Transverse colon (tissue), 4 donors: ENCODE measurements at regions not wholly inside any gene's neighbourhood (a gene's known extent, or its start where the extent isn't known, plus 50 kb on each side); places are given as distances from the start of the nearest gene placed in this dataset.

Experiments
- DNase-seq: peaks from one replicate; pipeline ENCODE4 v3.0.0-alpha.2; 2019
- H3K27ac ChIP-seq, 4 donors: fragments of 200-600 bp; sonication (generic); 2 replicates each; pipeline ENCODE4 v1.5.1; 2016 to 2018; ENCODE audit warnings: inconsistent platforms in 4 of 4
- H3K27me3 ChIP-seq: fragments of 200-600 bp; sonication (generic); 2 replicates; pipeline ENCODE4 v1.5.1; 2017; ENCODE audit warnings: inconsistent platforms
- H3K36me3 ChIP-seq, 4 donors: fragments of 200-600 bp; sonication (generic); 2 replicates each; pipeline ENCODE4 v1.5.1; 2017 to 2019; ENCODE audit warnings: inconsistent platforms in 4 of 4
- H3K4me1 ChIP-seq, 4 donors: fragments of 200-600 bp; sonication (generic); 2 replicates each; pipeline ENCODE4 v1.5.1; 2017 to 2020; ENCODE audit warnings: inconsistent platforms in 4 of 4
- H3K4me3 ChIP-seq, 4 donors: fragments of 200-600 bp; sonication (generic); 1 replicate in 1 of 4; 2 replicates in 3 of 4; pipeline versions ENCODE4 v1.5.1 to v1.6.1; 2017 to 2019; ENCODE audit warnings: inconsistent platforms in 4 of 4
- H3K9me3 ChIP-seq, 2 donors: fragments of 200-600 bp; sonication (generic); 2 replicates each; pipeline ENCODE4 v1.5.1; 2017 to 2019; ENCODE audit warnings: inconsistent platforms in 2 of 2
- CTCF ChIP-seq, 5 experiments: fragments of 200-600 bp in 3 of 5; fragments of 450-650 bp in 2 of 5; sonication (generic) in 3 of 5; IDR thresholded peaks; 1 replicate in 2 of 5; 2 replicates in 3 of 5; pipeline ENCODE4 v1.5.1; 2016 to 2017; ENCODE audit warnings: antibody characterized with exemption in 5 of 5, inconsistent platforms in 3 of 5, mild to moderate bottlenecking in 2 of 5, moderate library complexity in 1 of 5
- EP300 ChIP-seq: sonication (generic); formaldehyde crosslinking; IDR thresholded peaks from one replicate; pipeline ENCODE4 v1.6.1; 2017; ENCODE audit warnings: antibody characterized with exemption, low read depth
- POLR2A ChIP-seq: fragments of 450-650 bp; IDR thresholded peaks from one replicate; pipeline ENCODE4 v1.6.1; 2016; ENCODE audit warnings: antibody characterized with exemption, mild to moderate bottlenecking, moderate library complexity
- POLR2AphosphoS5 ChIP-seq, 3 donors: sonication (generic); formaldehyde crosslinking; IDR thresholded peaks; one replicate each; pipeline ENCODE4 v1.6.1; 2016; ENCODE audit warnings: antibody characterized with exemption in 3 of 3
- WGBS, 2 donors: methylation state at CpG; one replicate each; pipeline ENCODE4 v1.1.5; 2018; ENCODE audit warnings: low coverage in 1 of 2; 5-methylcytosine and 5-hydroxymethylcytosine counted together
- in situ Hi-C, 4 donors: fragments of 200-750 bp; cut with MboI; loops; one replicate each; pipeline versions ENCODE4 v1.15.0 to v1.15.1; 2017; ENCODE audit warnings: low sequenced_read_pairs in 3 of 4, low pct_ligation_motif_present in 1 of 4, low pct_unique_long_range_greater_than_20kb in 1 of 4
- intact Hi-C: fragments of 100-400 bp; cut with DNase I; formaldehyde crosslinking; loops from one replicate; pipeline ENCODE4 v1.15.1; 2023; ENCODE audit warnings: low total_unique reads

- no peaks in the 10 kb centered on the region for H3K4me1 ChIP-seq
- H3K9me3 ChIP-seq = no peaks in the 10 kb centered on the region
- no peak for DNase-seq
- H3K27me3 ChIP-seq = no peaks in the 10 kb centered on the region
- in situ Hi-C loops (no loop called here), intact Hi-C loops (no loop called here)
- TF ChIP-seq CTCF (IDR thresholded peaks at IDR 0.05) (no peak), POLR2A (no peak), POLR2AphosphoS5 (IDR thresholded peaks at IDR 0.05) (no peak), EP300 (no peak)
- 49 to 59% methylated on average over 6 to 7 of the region's 7 CpGs for WGBS, 2 donors
- H3K36me3 ChIP-seq = no peaks in the 10 kb centered on the region
- H3K27ac ChIP-seq = no peak overlapping the region
- H3K4me3 ChIP-seq = no peak overlapping the region
These were observed 165.4 kb upstream of the SSTR1 start for GRCh38 chr14:38042322-38042721.

DNA sequence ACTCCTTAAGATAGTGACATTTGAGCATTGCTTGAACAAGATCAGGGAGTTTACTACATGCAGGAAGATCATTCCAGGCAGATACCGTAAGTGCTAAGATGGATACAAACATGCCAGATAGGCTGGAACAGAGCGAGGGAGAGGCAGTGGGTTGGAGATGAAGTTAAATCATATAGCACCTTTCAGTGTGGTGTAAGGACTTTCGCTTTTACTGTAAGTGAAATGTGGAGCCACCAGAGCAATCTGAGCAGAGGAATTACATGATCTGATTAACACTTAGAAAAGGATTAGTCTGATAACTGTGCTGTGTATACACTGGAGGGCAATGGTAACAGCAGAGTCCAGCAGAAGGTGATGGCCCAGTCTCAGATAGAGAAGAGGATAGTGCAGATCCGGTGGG, 163.0 kb upstream of the SSTR1 start:
- Histone ChIP-seq H3K27ac (no peak overlapping the region), H3K4me3 (no peak overlapping the region), H3K4me1 (no peaks in the 10 kb centered on the region), H3K27me3 (no peaks in the 10 kb centered on the region), H3K36me3 (no peaks in the 10 kb centered on the region), H3K9me3 (no peaks in the 10 kb centered on the region)
- in situ Hi-C loops (no loop called here), intact Hi-C loops (no loop called here)
- no peak for DNase-seq
- TF ChIP-seq CTCF (IDR thresholded peaks at IDR 0.05) (no peak), POLR2AphosphoS5 (IDR thresholded peaks at IDR 0.05) (no peak), EP300 (no peak), POLR2A (no peak)
- WGBS, 2 donors = 77 to 89% methylated on average over 3 to 4 of the region's 4 CpGs

DNA sequence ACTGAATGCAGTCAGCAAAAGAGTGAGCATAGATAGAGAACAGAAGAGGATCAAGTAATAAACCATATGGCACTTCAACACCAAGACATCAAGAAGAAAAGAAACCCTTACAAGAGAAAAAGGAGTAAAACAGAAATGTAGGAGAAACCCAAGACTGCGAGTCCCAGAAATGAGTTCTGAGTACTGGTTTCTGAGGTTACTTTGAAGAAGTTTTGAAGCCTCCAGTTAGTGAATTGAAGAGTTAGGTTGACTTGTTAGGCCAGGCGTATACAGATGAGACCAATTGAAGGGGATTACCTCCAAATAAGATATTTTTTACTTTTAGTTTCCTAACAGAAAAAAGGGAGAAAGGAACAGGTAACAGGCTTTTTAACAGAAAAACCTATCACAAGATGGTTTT, 162.2 kb upstream of the SSTR1 start:
- in situ Hi-C loops = no loop called here
- no peak for DNase-seq
- WGBS, 2 donors = 86 to 90% methylated on average over 2 of the region's 2 CpGs
- no peak for TF ChIP-seq POLR2A
- no peak for TF ChIP-seq CTCF (IDR thresholded peaks at IDR 0.05)
- TF ChIP-seq EP300 = no peak
- no peak for TF ChIP-seq POLR2AphosphoS5 (IDR thresholded peaks at IDR 0.05)
- intact Hi-C loops = no loop called here
- Histone ChIP-seq H3K27ac (no peak overlapping the region), H3K9me3 (no peaks in the 10 kb centered on the region), H3K4me3 (no peak overlapping the region), H3K27me3 (no peaks in the 10 kb centered on the region), H3K4me1 (no peaks in the 10 kb centered on the region), H3K36me3 (no peaks in the 10 kb centered on the region)

DNA sequence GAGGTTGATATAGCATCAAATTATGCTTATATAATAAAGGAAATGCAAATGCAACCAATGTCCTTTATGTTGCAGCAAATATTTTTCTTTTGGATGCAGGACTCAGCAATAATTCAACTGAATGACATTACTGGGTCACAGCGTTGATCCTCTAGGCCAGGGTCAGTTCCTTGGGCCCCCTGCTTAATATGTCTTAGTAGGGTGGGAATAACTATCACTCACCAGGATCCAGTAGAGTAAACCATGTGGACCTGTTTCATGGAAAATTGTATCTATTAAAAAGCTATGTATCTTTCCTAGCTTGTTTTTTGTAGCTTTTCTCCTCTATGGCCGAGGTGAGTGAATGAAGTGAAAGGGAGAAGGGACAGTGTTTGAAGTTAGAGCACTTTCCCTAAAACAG, 161.5 kb upstream of the SSTR1 start:
- intact Hi-C loops = no loop called here
- no peaks in the 10 kb centered on the region for H3K9me3 ChIP-seq
- no peaks in the 10 kb centered on the region for H3K27me3 ChIP-seq
- no peak for DNase-seq
- WGBS, 2 donors = 94 to 97% methylated on average over 2 of the region's 2 CpGs
- H3K4me1 ChIP-seq = no peaks in the 10 kb centered on the region
- in situ Hi-C loops = no loop called here
- H3K4me3 ChIP-seq = no peak overlapping the region
- H3K36me3 ChIP-seq = no peaks in the 10 kb centered on the region
- no peak for TF ChIP-seq EP300
- no peak overlapping the region for H3K27ac ChIP-seq

DNA sequence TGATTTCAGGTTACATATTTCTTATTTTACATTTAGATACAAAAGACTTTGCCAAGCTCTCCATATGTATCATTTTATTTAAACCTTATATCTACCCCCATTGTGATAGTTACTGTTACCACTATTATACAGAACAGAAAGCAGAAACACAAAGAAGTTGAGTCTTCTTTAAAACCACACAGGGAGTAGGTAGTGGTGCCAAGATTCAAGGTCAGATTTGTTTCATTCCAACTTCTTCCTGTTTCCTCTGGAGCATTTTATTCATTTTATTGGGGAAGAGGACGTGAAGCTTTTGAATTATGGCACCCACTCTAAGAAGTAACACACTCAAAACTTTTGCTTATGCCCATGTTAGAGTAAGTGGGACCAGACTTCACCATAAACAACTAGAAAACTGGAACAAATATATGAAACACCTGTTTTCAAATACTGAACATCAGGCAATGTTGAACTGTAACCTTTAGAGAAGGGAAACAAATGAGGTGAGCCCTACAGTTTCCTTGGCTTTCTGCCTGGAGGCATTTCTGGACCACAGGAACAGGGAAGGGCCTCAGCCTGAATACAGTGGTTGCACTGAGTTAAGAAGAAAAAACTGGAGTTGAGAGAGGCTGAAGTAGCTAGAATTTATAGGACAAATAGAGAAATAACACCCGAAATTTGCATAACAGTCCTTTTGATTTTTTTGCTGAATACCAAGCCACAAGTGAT, 160.4 kb upstream of the SSTR1 start:
- Histone ChIP-seq H3K4me3 (no peak overlapping the region), H3K36me3 (no peaks in the 10 kb centered on the region), H3K27me3 (no peaks in the 10 kb centered on the region), H3K4me1 (no peaks in the 10 kb centered on the region), H3K27ac (no peak overlapping the region), H3K9me3 (no peaks in the 10 kb centered on the region)
- in situ Hi-C loops (no loop called here), intact Hi-C loops (no loop called here)
- 36 to 49% methylated on average over 1 to 2 of the region's 2 CpGs for WGBS, 2 donors
- no peak for TF ChIP-seq POLR2AphosphoS5 (IDR thresholded peaks at IDR 0.05)
- TF ChIP-seq CTCF (IDR thresholded peaks at IDR 0.05) = no peak
- no peak for TF ChIP-seq POLR2A
- TF ChIP-seq EP300 = no peak
- no peak for DNase-seq
